ENCODE measurements at regions not wholly inside any gene's neighbourhood (a gene's known extent, or its start where the extent isn't known, plus 50 kb on each side); places are given as distances from the start of the nearest gene placed in this dataset.

GRCh38 chr4:38567457-38567856 lies 96.5 kb upstream of the KLF3 start:
- DNase-seq, result no peak

- no peak for DNase-seq
Observed at GRCh38 chr4:38568768-38569167, 95.2 kb upstream of the KLF3 start.

- DNase-seq, result no peak
Observed at GRCh38 chr4:38570647-38571276, 93.2 kb upstream of the KLF3 start.

GRCh38 chr4:38572793-38573192 lies 91.2 kb upstream of the KLF3 start:
- DNase-seq, result no peak

- peak; percentile 72 for DNase-seq
Observed at GRCh38 chr4:38574559-38575333, 89.3 kb upstream of the KLF3 start.

GRCh38 chr4:38576767-38577166 lies 87.2 kb upstream of the KLF3 start:
- DNase-seq, result no peak

- DNase-seq, result no peak
Observed at GRCh38 chr4:38577462-38577861, 86.5 kb upstream of the KLF3 start.

GRCh38 chr4:38581426-38582106 lies 82.4 kb upstream of the KLF3 start:
- no peak for DNase-seq

- no peak for DNase-seq
Observed at GRCh38 chr4:38582445-38582844, 81.6 kb upstream of the KLF3 start.

- no peak for DNase-seq
Observed at GRCh38 chr4:38582889-38583470, 81.0 kb upstream of the KLF3 start.

- DNase-seq, result no peak
Observed at GRCh38 chr4:38585871-38586270, 78.1 kb upstream of the KLF3 start.

- no peak for DNase-seq
Observed at GRCh38 chr4:38587106-38587505, 76.9 kb upstream of the KLF3 start.

- DNase-seq, result no peak
Observed at GRCh38 chr4:38590046-38590445, 74.0 kb upstream of the KLF3 start.

GRCh38 chr4:38591617-38592337 lies 72.2 kb upstream of the KLF3 start:
- no peak for DNase-seq

GRCh38 chr4:38598489-38598888 lies 65.5 kb upstream of the KLF3 start:
- DNase-seq, result no peak

GRCh38 chr4:38600575-38600974 lies 63.4 kb upstream of the KLF3 start:
- no peak for DNase-seq

- DNase-seq, result peak; percentile 94
Observed at GRCh38 chr4:38601244-38601915, 62.6 kb upstream of the KLF3 start.

- DNase-seq, result no peak
Observed at GRCh38 chr4:38601916-38602291, 62.1 kb upstream of the KLF3 start.

- no peak for DNase-seq
Observed at GRCh38 chr4:38603652-38604051, 60.3 kb upstream of the KLF3 start.

GRCh38 chr4:38605181-38605752 lies 58.7 kb upstream of the KLF3 start:
- no peak for DNase-seq

- peak; percentile 96 for DNase-seq
Observed at GRCh38 chr4:38605753-38606586, 58.0 kb upstream of the KLF3 start.

Measured in NCI-H2029 treated with DMSO at 0.1 percent for 48 hours (cell line).